Hepatocyte (in vitro differentiated cells): ENCODE measurements at regions not wholly inside any gene's neighbourhood (a gene's known extent, or its start where the extent isn't known, plus 50 kb on each side); places are given as distances from the start of the nearest gene placed in this dataset.

Experiments
- CTCF ChIP-seq: fragments of 200-600 bp; sonication (generic); IDR thresholded peaks from 2 replicates; pipeline ENCODE4 v1.5.1; 2016; ENCODE audit warnings: antibody characterized with exemption, mild to moderate bottlenecking; ENCODE audit not compliant: poor library complexity
- EZH2 ChIP-seq: fragments of 200-600 bp; sonication (generic); IDR thresholded peaks from 2 replicates; pipeline ENCODE4 v1.6.1; 2016; ENCODE audit warnings: antibody characterized with exemption, mild to moderate bottlenecking, borderline replicate concordance

GRCh38 chr9:129497813-129498450, 123.0 kb downstream of the C9orf50 start:
- TF ChIP-seq CTCF (no peak), EZH2 (no peak)
